Skeletal muscle satellite cell (primary cell): ENCODE measurements at regions not wholly inside any gene's neighbourhood (a gene's known extent, or its start where the extent isn't known, plus 50 kb on each side); places are given as distances from the start of the nearest gene placed in this dataset.

Source experiments
- H3K27me3 ChIP-seq: 2 replicates; pipeline ENCODE4 v1.7.0; 2013; ENCODE audit warnings: low read length; ENCODE audit not compliant: control insufficient read depth, insufficient read depth
- H3K36me3 ChIP-seq: 2 replicates; pipeline ENCODE4 v1.7.0; 2013; ENCODE audit warnings: mild to moderate bottlenecking, control low read depth, low read length; ENCODE audit not compliant: insufficient read depth
- H3K4me1 ChIP-seq: 2 replicates; pipeline ENCODE4 v1.7.0; 2013; ENCODE audit warnings: low read length; ENCODE audit not compliant: control insufficient read depth, insufficient read depth
- H3K4me2 ChIP-seq: 2 replicates; pipeline ENCODE4 v1.7.0; 2013; ENCODE audit warnings: mild to moderate bottlenecking, low read length
- H3K4me3 ChIP-seq: 2 replicates; pipeline ENCODE4 v1.7.0; 2013; ENCODE audit warnings: low read length
- H3K9ac ChIP-seq: 2 replicates; pipeline ENCODE4 v1.7.0; 2013; ENCODE audit warnings: mild to moderate bottlenecking, low read depth, low read length, moderate library complexity
- H3K9me3 ChIP-seq: replicated peaks from 2 replicates; pipeline ENCODE4 v1.7.0; 2013; ENCODE audit warnings: mild to moderate bottlenecking, control low read depth, low read length

- Histone ChIP-seq H3K9ac (no peak overlapping the region), H3K4me3 (no peak overlapping the region), H3K4me2 (no peak overlapping the region), H3K27me3 (peaks cover 8% of the 10 kb centered on the region), H3K36me3 (no peaks in the 10 kb centered on the region), H3K4me1 (no peaks in the 10 kb centered on the region), H3K9me3 (no peaks in the 10 kb centered on the region)
Observed at GRCh38 chr18:11224153-11224552, 74.8 kb upstream of the PIEZO2 start.

- Histone ChIP-seq H3K9ac (no peak overlapping the region), H3K4me1 (no peaks in the 10 kb centered on the region), H3K4me3 (no peak overlapping the region), H3K4me2 (no peak overlapping the region), H3K27me3 (peaks cover 15% of the 10 kb centered on the region), H3K9me3 (no peaks in the 10 kb centered on the region), H3K36me3 (no peaks in the 10 kb centered on the region)
Observed at GRCh38 chr18:11219571-11219970, 70.2 kb upstream of the PIEZO2 start.

- Histone ChIP-seq H3K9me3 (no peaks in the 10 kb centered on the region), H3K9ac (no peak overlapping the region), H3K4me2 (no peak overlapping the region), H3K27me3 (peaks cover 14% of the 10 kb centered on the region), H3K4me3 (no peak overlapping the region), H3K4me1 (no peaks in the 10 kb centered on the region), H3K36me3 (no peaks in the 10 kb centered on the region)
Observed at GRCh38 chr18:11215216-11215615, 65.8 kb upstream of the PIEZO2 start.

DNA sequence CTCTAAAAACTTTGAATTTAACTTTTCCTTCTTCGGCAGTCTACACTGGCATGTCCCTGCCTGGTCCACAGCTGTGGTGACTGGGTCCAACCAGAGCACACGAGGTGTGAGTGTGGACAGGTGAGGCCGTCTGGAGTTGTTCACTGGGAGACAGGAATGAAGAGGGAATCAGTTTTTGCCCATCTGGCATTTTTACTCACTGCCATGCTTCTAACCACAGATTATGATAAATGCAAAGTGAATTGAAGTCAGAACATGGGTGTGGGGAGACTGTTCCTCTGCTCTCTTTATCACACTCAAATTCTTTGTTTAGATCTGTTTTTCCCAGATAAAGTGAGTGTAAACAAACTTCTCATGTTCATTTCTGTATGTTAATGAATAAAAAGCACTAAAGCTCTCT lies 54.7 kb upstream of the PIEZO2 start:
- no peaks in the 10 kb centered on the region for H3K9me3 ChIP-seq
- no peak overlapping the region for H3K4me3 ChIP-seq
- H3K4me2 ChIP-seq, result no peak overlapping the region
- H3K9ac ChIP-seq, result no peak overlapping the region
- no peaks in the 10 kb centered on the region for H3K4me1 ChIP-seq
- H3K36me3 ChIP-seq, result no peaks in the 10 kb centered on the region
- peaks cover 23% of the 10 kb centered on the region for H3K27me3 ChIP-seq

DNA sequence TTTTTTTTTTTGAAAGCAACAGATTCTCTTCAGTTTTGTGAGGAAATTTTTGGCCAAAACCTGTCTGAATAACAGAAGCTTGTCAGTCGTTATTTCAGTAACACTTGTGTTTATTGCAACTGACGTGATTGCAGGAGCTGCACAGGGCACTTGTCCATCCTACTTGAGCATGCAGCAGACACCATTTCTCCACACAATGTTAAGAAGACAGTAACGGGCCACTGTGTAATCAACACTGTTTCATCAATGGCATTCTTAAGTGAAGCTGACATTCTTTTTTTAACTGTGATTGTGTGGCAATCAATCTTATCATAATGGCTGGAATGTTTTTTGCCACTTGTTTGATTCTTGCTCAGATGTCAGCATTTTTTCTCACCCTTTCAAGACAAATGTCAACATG lies 50.1 kb upstream of the PIEZO2 start:
- Histone ChIP-seq H3K36me3 (no peaks in the 10 kb centered on the region), H3K9ac (no peak overlapping the region), H3K4me3 (no peak overlapping the region), H3K9me3 (no peaks in the 10 kb centered on the region), H3K4me2 (no peak overlapping the region), H3K27me3 (peaks cover 20% of the 10 kb centered on the region), H3K4me1 (no peaks in the 10 kb centered on the region)
